Gastroesophageal sphincter (tissue), 4 donors: ENCODE measurements at regions not wholly inside any gene's neighbourhood (a gene's known extent, or its start where the extent isn't known, plus 50 kb on each side); places are given as distances from the start of the nearest gene placed in this dataset.

Experiments
- ATAC-seq: fragments of 150-250 bp; one replicate; pipeline ENCODE4 v1.9.1; 2016; ENCODE audit warnings: mild to moderate bottlenecking, moderate library complexity
- H3K27ac ChIP-seq, 4 donors: fragments of 200-600 bp; sonication (generic) in 3 of 4; 1 replicate in 3 of 4; 2 replicates in 1 of 4; pipeline ENCODE4 v1.5.1; 2016 to 2019
- H3K27me3 ChIP-seq: fragments of 200-600 bp; sonication (generic); one replicate; pipeline ENCODE4 v1.5.1; 2019
- H3K36me3 ChIP-seq, 2 donors: fragments of 200-600 bp; sonication (generic); one replicate each; pipeline ENCODE4 v1.5.1; 2019; ENCODE audit warnings: control low read depth in 1 of 2
- H3K4me1 ChIP-seq, 3 donors: fragments of 200-600 bp; sonication (generic); 1 replicate in 2 of 3; 2 replicates in 1 of 3; pipeline ENCODE4 v1.5.1; 2016 to 2019; ENCODE audit warnings: control low read depth in 2 of 3
- H3K4me3 ChIP-seq, 2 donors: fragments of 200-600 bp; sonication (generic); one replicate each; pipeline ENCODE4 v1.5.1; 2019; ENCODE audit warnings: mild to moderate bottlenecking in 1 of 2, moderate library complexity in 1 of 2
- H3K9me3 ChIP-seq, 3 donors: fragments of 200-600 bp; sonication (generic); one replicate each; pipeline ENCODE4 v1.5.1; 2017 to 2019; ENCODE audit warnings: control low read depth in 2 of 3
- CTCF ChIP-seq, 4 experiments: fragments of 200-600 bp in 2 of 4; fragments of 450-650 bp in 2 of 4; sonication (generic) in 1 of 4; IDR thresholded peaks; one replicate each; pipeline ENCODE4 v1.5.1; 2017 to 2019; ENCODE audit warnings: antibody characterized with exemption in 4 of 4, mild to moderate bottlenecking in 2 of 4, moderate library complexity in 2 of 4
- EP300 ChIP-seq: sonication (generic); formaldehyde crosslinking; IDR thresholded peaks from one replicate; pipeline ENCODE4 v1.6.1; 2017; ENCODE audit warnings: antibody characterized with exemption, mild to moderate bottlenecking
- POLR2A ChIP-seq, 2 donors: fragments of 450-650 bp; IDR thresholded peaks; one replicate each; pipeline ENCODE4 v1.6.1; 2017; ENCODE audit warnings: antibody characterized with exemption in 2 of 2, mild to moderate bottlenecking in 2 of 2, moderate library complexity in 1 of 2
- POLR2AphosphoS5 ChIP-seq: sonication (generic); formaldehyde crosslinking; IDR thresholded peaks from one replicate; pipeline ENCODE4 v1.6.1; 2017; ENCODE audit warnings: antibody characterized with exemption
- WGBS, 2 donors: methylation state at CpG; one replicate each; pipeline ENCODE4 v1.1.5; 2018; ENCODE audit warnings: low coverage in 1 of 2; 5-methylcytosine and 5-hydroxymethylcytosine counted together

- TF ChIP-seq POLR2AphosphoS5 (no peak), CTCF (IDR thresholded peaks at IDR 0.05) (no peak), EP300 (no peak)
- ATAC-seq = no peak
- Histone ChIP-seq H3K4me1 (no peaks in the 10 kb centered on the region), H3K4me3 (no peak overlapping the region), H3K9me3 (peaks cover 0 to 32% (median 0%) of the 10 kb centered on the region in 3 donors), H3K36me3 (no peaks in the 10 kb centered on the region), H3K27ac (no peak overlapping the region), H3K27me3 (no peaks in the 10 kb centered on the region)
- WGBS, 2 donors = 38 to 40% methylated on average over 2 of the region's 2 CpGs
These were observed 144.4 kb downstream of the CCDC59 start for GRCh38 chr12:82213761-82214160.

GRCh38 chr12:82210882-82211281 is 147.3 kb downstream of the CCDC59 start:
- TF ChIP-seq POLR2A (IDR thresholded peaks at IDR 0.05) (no peak), EP300 (no peak), POLR2AphosphoS5 (no peak), CTCF (IDR thresholded peaks at IDR 0.05) (no peak)
- ATAC-seq = no peak
- peaks cover 0 to 40% (median 0%) of the 10 kb centered on the region in 3 donors for H3K9me3 ChIP-seq
- no peaks in the 10 kb centered on the region for H3K4me1 ChIP-seq
- H3K36me3 ChIP-seq = no peaks in the 10 kb centered on the region
- 92% methylated on average over 1 of the region's 1 CpG; no CpG with 5 or more reads in 1 of the 2 donors for WGBS, 2 donors
- no peak overlapping the region for H3K27ac ChIP-seq
- H3K27me3 ChIP-seq = no peaks in the 10 kb centered on the region
- H3K4me3 ChIP-seq = no peak overlapping the region

GRCh38 chr12:82209533-82209932 is 148.7 kb downstream of the CCDC59 start:
- Histone ChIP-seq H3K4me3 (no peak overlapping the region), H3K27me3 (no peaks in the 10 kb centered on the region), H3K4me1 (no peaks in the 10 kb centered on the region), H3K36me3 (no peaks in the 10 kb centered on the region), H3K27ac (no peak overlapping the region), H3K9me3 (peaks cover 0 to 44% (median 0%) of the 10 kb centered on the region in 3 donors)
- TF ChIP-seq CTCF (IDR thresholded peaks at IDR 0.05) (no peak), POLR2A (IDR thresholded peaks at IDR 0.05) (no peak), POLR2AphosphoS5 (no peak), EP300 (no peak)
- 95% methylated on average over 4 of the region's 9 CpGs; no CpG with 5 or more reads in 1 of the 2 donors for WGBS, 2 donors
- no peak for ATAC-seq

GRCh38 chr12:82207556-82207955 is 150.6 kb downstream of the CCDC59 start:
- no peak for TF ChIP-seq POLR2AphosphoS5
- no peak for TF ChIP-seq POLR2A (IDR thresholded peaks at IDR 0.05)
- no peak for TF ChIP-seq CTCF (IDR thresholded peaks at IDR 0.05)
- TF ChIP-seq EP300 = no peak
- Histone ChIP-seq H3K4me1 (no peaks in the 10 kb centered on the region), H3K36me3 (no peaks in the 10 kb centered on the region), H3K27me3 (no peaks in the 10 kb centered on the region), H3K9me3 (peaks cover 0 to 44% (median 0%) of the 10 kb centered on the region in 3 donors), H3K4me3 (no peak overlapping the region), H3K27ac (no peak overlapping the region)
- no peak for ATAC-seq

GRCh38 chr12:82203086-82203485 is 155.1 kb downstream of the CCDC59 start:
- H3K4me3 ChIP-seq = no peak overlapping the region
- H3K36me3 ChIP-seq = no peaks in the 10 kb centered on the region
- WGBS, 2 donors = 78 to 96% methylated on average over 3 to 4 of the region's 4 CpGs
- TF ChIP-seq EP300 = no peak
- no peak for TF ChIP-seq POLR2AphosphoS5
- no peak for TF ChIP-seq CTCF (IDR thresholded peaks at IDR 0.05)
- no peak for TF ChIP-seq POLR2A (IDR thresholded peaks at IDR 0.05)
- no peaks in the 10 kb centered on the region for H3K27me3 ChIP-seq
- no peak for ATAC-seq
- H3K4me1 ChIP-seq = no peaks in the 10 kb centered on the region
- H3K27ac ChIP-seq = no peak overlapping the region
- H3K9me3 ChIP-seq = peaks cover 0 to 18% (median 0%) of the 10 kb centered on the region in 3 donors
